WTC11 (cell line): ENCODE measurements at regions not wholly inside any gene's neighbourhood (a gene's known extent, or its start where the extent isn't known, plus 50 kb on each side); places are given as distances from the start of the nearest gene placed in this dataset.

Experiments used
- ATAC-seq: fragments of 200-7000 bp; cut with Tn5 transposase; 2 replicates; pipeline ENCODE4 v1.10.0; 2021; ENCODE audit warnings: mild to moderate bottlenecking, moderate library complexity
- CTCF ChIA-PET: fragments of 300-600 bp; sonication (Branson Sonifier 250); formaldehyde crosslinking; loops from one replicate; lab custom pipeline; 2021; ENCODE audit warnings: antibody characterized with exemption; lab: Charles Lee
- POLR2A ChIA-PET: fragments of 350-600 bp; sonication (Branson Sonifier 250); formaldehyde crosslinking; loops from one replicate; lab custom pipeline; 2021; ENCODE audit warnings: antibody characterized with exemption; lab: Charles Lee
- DNase-seq: peaks from one replicate; pipeline ENCODE4 v3.0.0; 2021; ENCODE audit warnings: low spot score
- H3K27ac Mint-ChIP-seq: 2 replicates; pipeline ENCODE4 v1.8.0; 2021; ENCODE audit warnings: mixed read lengths
- H3K27me3 Mint-ChIP-seq: 2 replicates; pipeline ENCODE4 v1.8.0; 2021; ENCODE audit warnings: low read depth, mild to moderate bottlenecking, moderate library complexity, mixed read lengths
- H3K36me3 Mint-ChIP-seq: 2 replicates; pipeline ENCODE4 v1.8.0; 2021; ENCODE audit warnings: mixed read lengths
- H3K4me1 Mint-ChIP-seq: 2 replicates; pipeline ENCODE4 v1.8.0; 2022; ENCODE audit warnings: mixed read lengths
- H3K4me3 Mint-ChIP-seq: 2 replicates; pipeline ENCODE4 v1.8.0; 2021; ENCODE audit warnings: mild to moderate bottlenecking, moderate library complexity, mixed read lengths
- H3K9me3 Mint-ChIP-seq: 2 replicates; pipeline ENCODE4 v1.8.0; 2021; ENCODE audit warnings: mixed read lengths
- ATF3 ChIP-seq: sonication (generic); formaldehyde crosslinking; conservative IDR thresholded peaks from 2 replicates; pipeline ENCODE4 v1.8.1; 2022; ENCODE audit warnings: mild to moderate bottlenecking, missing genetic modification reagents
- CBFB ChIP-seq: sonication (generic); formaldehyde crosslinking; IDR thresholded peaks from 2 replicates; pipeline ENCODE4 v1.8.1; 2022; ENCODE audit warnings: mild to moderate bottlenecking, low read depth, missing genetic modification reagents
- ESRRA ChIP-seq: sonication (generic); formaldehyde crosslinking; IDR thresholded peaks from 2 replicates; pipeline ENCODE4 v1.8.1; 2022; ENCODE audit warnings: mild to moderate bottlenecking, missing genetic modification reagents, borderline replicate concordance
- FOXJ3 ChIP-seq: sonication (generic); formaldehyde crosslinking; IDR thresholded peaks from 2 replicates; pipeline ENCODE4 v1.9.0; 2021; ENCODE audit warnings: missing genetic modification reagents, mild to moderate bottlenecking, borderline replicate concordance
- FOXK1 ChIP-seq: sonication (generic); formaldehyde crosslinking; IDR thresholded peaks from 2 replicates; pipeline ENCODE4 v1.8.0; 2022; ENCODE audit warnings: mild to moderate bottlenecking, moderate library complexity, missing genetic modification reagents
- FOXP1 ChIP-seq: sonication (generic); formaldehyde crosslinking; IDR thresholded peaks from 2 replicates; pipeline ENCODE4 v1.8.0; 2022; ENCODE audit warnings: missing genetic modification reagents, mild to moderate bottlenecking, moderate library complexity, borderline replicate concordance
- MLX ChIP-seq: sonication (generic); formaldehyde crosslinking; IDR thresholded peaks from 2 replicates; pipeline ENCODE4 v1.8.1; 2023; ENCODE audit warnings: mild to moderate bottlenecking, missing genetic modification reagents, moderate library complexity
- MXD4 ChIP-seq: fragments of 250-450 bp; sonication (Bioruptor Pico); IDR thresholded peaks from 2 replicates; pipeline ENCODE4 v1.8.0; 2021; ENCODE audit warnings: mild to moderate bottlenecking, moderate library complexity, borderline replicate concordance
- NFE2L1 ChIP-seq: sonication (generic); formaldehyde crosslinking; IDR thresholded peaks from 2 replicates; pipeline ENCODE4 v1.8.1; 2023; ENCODE audit warnings: missing genetic modification reagents
- NR2C2 ChIP-seq: sonication (generic); formaldehyde crosslinking; IDR thresholded peaks from 2 replicates; pipeline ENCODE4 v1.8.0; 2022; ENCODE audit warnings: mild to moderate bottlenecking, missing genetic modification reagents
- PREB ChIP-seq: sonication (generic); formaldehyde crosslinking; IDR thresholded peaks from 2 replicates; pipeline ENCODE4 v1.8.1; 2022; ENCODE audit warnings: mild to moderate bottlenecking, missing genetic modification reagents, moderate library complexity, borderline replicate concordance
- SMAD3 ChIP-seq: sonication (generic); formaldehyde crosslinking; IDR thresholded peaks from 2 replicates; pipeline ENCODE4 v1.8.0; 2022; ENCODE audit warnings: missing genetic modification reagents, mild to moderate bottlenecking, borderline replicate concordance
- SOX15 ChIP-seq: fragments of 250-450 bp; sonication (Bioruptor Pico); IDR thresholded peaks from 2 replicates; pipeline ENCODE4 v1.9.0; 2021; ENCODE audit warnings: mild to moderate bottlenecking
- TEAD1 ChIP-seq: sonication (generic); formaldehyde crosslinking; IDR thresholded peaks from 2 replicates; pipeline ENCODE4 v1.8.0; 2022; ENCODE audit warnings: mild to moderate bottlenecking, missing genetic modification reagents
- ZNF121 ChIP-seq: sonication (generic); formaldehyde crosslinking; IDR thresholded peaks from 2 replicates; pipeline ENCODE4 v1.8.0; 2023; ENCODE audit warnings: missing genetic modification reagents
- ZNF219 ChIP-seq: sonication (generic); formaldehyde crosslinking; IDR thresholded peaks from 2 replicates; pipeline ENCODE4 v1.8.0; 2023; ENCODE audit warnings: missing genetic modification reagents, mild to moderate bottlenecking, borderline replicate concordance
- ZNF281 ChIP-seq: sonication (generic); formaldehyde crosslinking; IDR thresholded peaks from 2 replicates; pipeline ENCODE4 v1.8.0; 2023; ENCODE audit warnings: mild to moderate bottlenecking, missing genetic modification reagents
- ZNF423 ChIP-seq: fragments of 250-450 bp; sonication (Bioruptor Pico); IDR thresholded peaks from 2 replicates; pipeline ENCODE4 v2.1.2; 2022; ENCODE audit warnings: mild to moderate bottlenecking, moderate library complexity
- ZNF671 ChIP-seq: fragments of 250-450 bp; sonication (Bioruptor Pico); IDR thresholded peaks from 2 replicates; pipeline ENCODE4 v1.8.0; 2021; ENCODE audit warnings: mild to moderate bottlenecking
- TF ChIP-seq, protein P1 (sequence below): sonication (generic); formaldehyde crosslinking; IDR thresholded peaks from 2 replicates; pipeline ENCODE4 v1.8.0; 2022; ENCODE audit warnings: mild to moderate bottlenecking, missing genetic modification reagents
- TF ChIP-seq, protein P2 (sequence below): sonication (generic); formaldehyde crosslinking; IDR thresholded peaks from 2 replicates; pipeline ENCODE4 v1.8.1; 2023; ENCODE audit warnings: mild to moderate bottlenecking, moderate library complexity, missing genetic modification reagents
- TF ChIP-seq, protein P3 (sequence below): sonication (generic); formaldehyde crosslinking; IDR thresholded peaks from 2 replicates; pipeline ENCODE4 v1.8.0; 2022; ENCODE audit warnings: mild to moderate bottlenecking, missing genetic modification reagents

DNA sequence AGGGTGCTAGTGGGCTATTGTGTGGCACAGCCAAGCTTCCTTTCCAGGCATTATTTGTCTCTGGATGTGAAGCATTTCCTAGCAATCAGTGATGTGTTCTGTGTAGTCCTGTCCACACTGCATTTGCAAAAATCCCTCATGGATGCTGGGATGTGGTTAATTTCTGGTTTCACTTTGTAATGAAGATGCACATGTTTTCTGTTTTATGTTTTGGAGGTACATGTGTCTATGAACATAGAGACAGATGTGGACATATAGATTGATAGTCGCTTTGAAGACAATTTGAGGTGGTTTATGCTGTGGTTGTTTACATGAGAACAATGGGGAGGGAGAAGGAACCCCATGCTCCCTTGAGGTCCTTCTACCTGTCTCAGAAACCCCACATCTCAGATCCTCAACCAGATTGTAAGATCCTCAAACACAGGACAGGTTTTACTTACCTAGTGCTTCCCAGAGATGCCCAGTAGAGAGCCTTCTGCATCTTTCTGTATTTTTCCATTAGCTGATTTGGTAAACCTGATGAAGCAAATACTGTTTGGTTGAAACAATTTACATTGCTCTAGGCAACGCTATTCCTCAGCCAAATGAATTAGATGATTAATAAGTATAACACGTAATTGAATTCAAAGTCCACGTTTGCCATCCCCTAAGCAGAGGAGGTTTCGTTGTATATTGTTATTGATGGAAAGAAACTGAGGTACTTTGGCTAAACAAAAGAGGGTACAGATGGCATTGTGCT, 204.4 kb downstream of the SPP2 start:
- TF ChIP-seq FOXK1 (CRISPR knock-in tag), result no peak
- no peak for TF ChIP-seq MXD4
- no peak for TF ChIP-seq ZNF671 (CRISPR knock-in tag)
- TF ChIP-seq FOXJ3 (CRISPR knock-in tag), result no peak
- no peak for TF ChIP-seq SOX15 (CRISPR knock-in tag)
- TF ChIP-seq ZNF121, result no peak
- TF ChIP-seq, protein P1, sequence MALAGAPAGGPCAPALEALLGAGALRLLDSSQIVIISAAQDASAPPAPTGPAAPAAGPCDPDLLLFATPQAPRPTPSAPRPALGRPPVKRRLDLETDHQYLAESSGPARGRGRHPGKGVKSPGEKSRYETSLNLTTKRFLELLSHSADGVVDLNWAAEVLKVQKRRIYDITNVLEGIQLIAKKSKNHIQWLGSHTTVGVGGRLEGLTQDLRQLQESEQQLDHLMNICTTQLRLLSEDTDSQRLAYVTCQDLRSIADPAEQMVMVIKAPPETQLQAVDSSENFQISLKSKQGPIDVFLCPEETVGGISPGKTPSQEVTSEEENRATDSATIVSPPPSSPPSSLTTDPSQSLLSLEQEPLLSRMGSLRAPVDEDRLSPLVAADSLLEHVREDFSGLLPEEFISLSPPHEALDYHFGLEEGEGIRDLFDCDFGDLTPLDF (CRISPR knock-in tag), result no peak
- TF ChIP-seq MLX (CRISPR knock-in tag), result no peak
- TF ChIP-seq PREB (CRISPR knock-in tag), result no peak
- TF ChIP-seq ZNF423 (CRISPR knock-in tag), result no peak
- no peak for TF ChIP-seq ATF3 (CRISPR knock-in tag)
- TF ChIP-seq, protein P2, sequence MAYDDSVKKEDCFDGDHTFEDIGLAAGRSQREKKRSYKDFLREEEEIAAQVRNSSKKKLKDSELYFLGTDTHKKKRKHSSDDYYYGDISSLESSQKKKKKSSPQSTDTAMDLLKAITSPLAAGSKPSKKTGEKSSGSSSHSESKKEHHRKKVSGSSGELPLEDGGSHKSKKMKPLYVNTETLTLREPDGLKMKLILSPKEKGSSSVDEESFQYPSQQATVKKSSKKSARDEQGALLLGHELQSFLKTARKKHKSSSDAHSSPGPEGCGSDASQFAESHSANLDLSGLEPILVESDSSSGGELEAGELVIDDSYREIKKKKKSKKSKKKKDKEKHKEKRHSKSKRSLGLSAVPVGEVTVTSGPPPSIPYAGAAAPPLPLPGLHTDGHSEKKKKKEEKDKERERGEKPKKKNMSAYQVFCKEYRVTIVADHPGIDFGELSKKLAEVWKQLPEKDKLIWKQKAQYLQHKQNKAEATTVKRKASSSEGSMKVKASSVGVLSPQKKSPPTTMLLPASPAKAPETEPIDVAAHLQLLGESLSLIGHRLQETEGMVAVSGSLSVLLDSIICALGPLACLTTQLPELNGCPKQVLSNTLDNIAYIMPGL, result no peak
- TF ChIP-seq ESRRA (CRISPR knock-in tag), result no peak
- TF ChIP-seq FOXP1 (CRISPR knock-in tag), result no peak
- TF ChIP-seq ZNF281, result no peak
- no peak for TF ChIP-seq SMAD3 (CRISPR knock-in tag)
- TF ChIP-seq ZNF219 (CRISPR knock-in tag), result no peak
- Mint-ChIP-seq H3K9me3 (no peaks in the 10 kb centered on the region), H3K4me3 (no peak overlapping the region), H3K36me3 (no peaks in the 10 kb centered on the region), H3K27me3 (no peaks in the 10 kb centered on the region), H3K27ac (no peak overlapping the region), H3K4me1 (peaks cover 4% of the 10 kb centered on the region)
- ChIA-PET CTCF (no interaction called here), POLR2A (no interaction called here)
- DNase-seq (no peak), ATAC-seq (no peak)

DNA sequence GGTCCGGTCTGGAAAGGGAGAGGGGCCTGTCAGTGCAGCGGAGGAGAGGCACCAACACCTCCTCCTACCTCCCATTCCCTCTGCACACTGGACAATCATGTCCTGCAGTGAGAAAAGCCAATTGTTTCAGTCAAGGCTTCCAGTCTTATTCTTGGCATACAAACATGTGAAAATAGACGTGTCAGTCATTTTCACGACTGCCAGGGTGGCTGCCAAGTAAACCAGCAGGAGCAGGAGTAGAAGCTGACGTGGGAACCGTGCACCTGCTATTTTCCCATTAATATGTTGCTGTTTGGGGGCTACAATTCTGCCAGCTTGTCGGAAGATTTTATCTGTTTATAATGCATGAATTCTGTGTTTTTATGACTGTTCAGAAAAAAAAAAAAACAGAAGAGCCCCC, 202.3 kb downstream of the SPP2 start:
- ChIA-PET CTCF (no interaction called here), POLR2A (interaction anchor here (0.5 kb wide), 1 partner anchor 70 kb away, joined by 3 read pairs; no protein-coding TSS in a partner anchor)

More for the DNA sequence above, 202.3 kb downstream of the SPP2 start:
- peaks cover 11% of the 10 kb centered on the region; the same call in 1 of the 2 replicates for H3K36me3 Mint-ChIP-seq
- ATAC-seq (no peak), DNase-seq (no peak)
- no peak overlapping the region for H3K4me3 Mint-ChIP-seq
- TF ChIP-seq, protein P3, sequence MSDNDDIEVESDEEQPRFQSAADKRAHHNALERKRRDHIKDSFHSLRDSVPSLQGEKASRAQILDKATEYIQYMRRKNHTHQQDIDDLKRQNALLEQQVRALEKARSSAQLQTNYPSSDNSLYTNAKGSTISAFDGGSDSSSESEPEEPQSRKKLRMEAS, result no peak
- TF ChIP-seq NFE2L1 (no peak), TEAD1 (CRISPR knock-in tag) (no peak), NR2C2 (CRISPR knock-in tag) (no peak), CBFB (CRISPR knock-in tag) (no peak)
- no peak overlapping the region for H3K27ac Mint-ChIP-seq
- H3K27me3 Mint-ChIP-seq, result no peaks in the 10 kb centered on the region
- H3K9me3 Mint-ChIP-seq, result peaks cover 14% of the 10 kb centered on the region
- no peaks in the 10 kb centered on the region; the same call in 1 of the 2 replicates for H3K4me1 Mint-ChIP-seq
